ENCODE measurements at regions not wholly inside any gene's neighbourhood (a gene's known extent, or its start where the extent isn't known, plus 50 kb on each side); places are given as distances from the start of the nearest gene placed in this dataset.

DNA sequence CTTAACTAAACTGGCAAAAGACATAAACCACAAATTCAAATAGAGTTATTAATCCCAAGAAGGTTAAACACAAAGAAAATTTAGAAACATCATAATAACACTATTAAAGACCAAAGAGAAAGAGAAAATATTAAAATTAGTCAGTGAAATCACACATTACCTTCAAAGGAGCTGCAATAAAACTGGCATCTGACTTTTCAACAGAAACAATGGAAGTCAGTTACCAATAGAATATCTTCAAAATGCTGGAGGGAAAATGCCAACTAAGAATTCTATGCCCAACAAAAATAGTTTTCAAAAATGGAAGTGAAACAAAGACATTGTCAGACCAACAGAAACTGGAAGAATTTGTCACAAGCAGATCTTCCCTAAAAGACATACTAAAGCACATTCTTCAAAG, 68.7 kb upstream of the RNF7 start:
- Mint-ChIP-seq H3K9me3 (peaks cover 12 to 21% of the 10 kb centered on the region in 2 donors), H3K4me1 (no peaks in the 10 kb centered on the region), H3K27ac (no peak overlapping the region), H3K27me3 (peaks cover 13 to 18% of the 10 kb centered on the region in 2 donors), H3K4me3 (no peak overlapping the region), H3K36me3 (peaks cover 3 to 13% of the 10 kb centered on the region in 2 donors)
- ATAC-seq (replicated peaks) (no peak), DNase-seq (no peak)

- ATAC-seq (replicated peaks) (no peak), DNase-seq (no peak)
- H3K36me3 Mint-ChIP-seq, result peaks cover 0 to 1% of the 10 kb centered on the region in 2 donors
- no peak overlapping the region for H3K4me3 Mint-ChIP-seq
- peaks cover 0 to 3% of the 10 kb centered on the region in 2 donors for H3K27me3 Mint-ChIP-seq
- H3K27ac Mint-ChIP-seq, result no peak overlapping the region
- H3K4me1 Mint-ChIP-seq, result peaks cover 7 to 13% of the 10 kb centered on the region in 2 donors
- H3K9me3 Mint-ChIP-seq, result peaks cover 0 to 4% of the 10 kb centered on the region in 2 donors
These were observed 60.4 kb upstream of the RNF7 start for GRCh38 chr3:141677701-141678100.

DNA sequence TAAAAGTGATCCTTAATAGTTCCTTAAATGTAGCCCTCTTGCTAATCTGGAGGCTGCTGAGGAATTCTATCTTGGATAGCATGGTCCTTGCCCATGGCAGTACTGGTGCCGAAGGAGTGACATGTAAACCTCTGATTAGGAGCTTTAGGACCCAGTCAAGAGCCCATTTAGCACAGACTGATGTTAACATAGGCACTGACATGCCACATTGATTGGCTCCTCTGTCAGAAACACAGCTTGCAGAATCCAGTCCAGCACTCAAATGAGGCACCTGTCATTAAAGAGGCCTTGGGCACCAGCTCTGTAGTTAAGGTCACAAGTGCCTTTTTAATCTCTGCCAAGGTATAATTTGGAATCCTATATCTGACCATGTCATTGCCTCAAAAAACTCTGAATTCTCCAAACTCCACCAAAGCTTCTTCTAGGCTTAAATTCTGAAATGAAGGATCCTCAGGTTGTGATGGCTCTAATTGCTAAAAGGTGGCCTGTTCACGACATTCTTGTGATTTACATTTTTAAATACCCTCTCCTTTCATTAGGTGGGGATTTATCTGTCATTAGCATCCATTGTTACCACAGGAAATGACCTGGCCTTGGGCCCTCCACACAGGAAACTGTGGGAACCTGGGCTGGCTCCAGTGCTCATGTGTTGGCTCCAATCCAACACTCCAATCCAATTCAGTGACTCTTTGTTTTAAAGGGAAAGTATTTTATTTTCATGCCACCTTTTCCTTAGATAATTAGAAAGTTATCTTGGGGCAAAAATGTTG, 57.3 kb upstream of the RNF7 start:
- no peaks in the 10 kb centered on the region for H3K27me3 Mint-ChIP-seq
- H3K27ac Mint-ChIP-seq, result no peak overlapping the region
- peaks cover 7 to 13% of the 10 kb centered on the region in 2 donors for H3K4me1 Mint-ChIP-seq
- no peak for ATAC-seq (replicated peaks)
- H3K36me3 Mint-ChIP-seq, result peaks cover 0 to 1% of the 10 kb centered on the region in 2 donors
- DNase-seq, result no peak
- H3K4me3 Mint-ChIP-seq, result no peak overlapping the region
- H3K9me3 Mint-ChIP-seq, result peaks cover 0 to 4% of the 10 kb centered on the region in 2 donors

DNA sequence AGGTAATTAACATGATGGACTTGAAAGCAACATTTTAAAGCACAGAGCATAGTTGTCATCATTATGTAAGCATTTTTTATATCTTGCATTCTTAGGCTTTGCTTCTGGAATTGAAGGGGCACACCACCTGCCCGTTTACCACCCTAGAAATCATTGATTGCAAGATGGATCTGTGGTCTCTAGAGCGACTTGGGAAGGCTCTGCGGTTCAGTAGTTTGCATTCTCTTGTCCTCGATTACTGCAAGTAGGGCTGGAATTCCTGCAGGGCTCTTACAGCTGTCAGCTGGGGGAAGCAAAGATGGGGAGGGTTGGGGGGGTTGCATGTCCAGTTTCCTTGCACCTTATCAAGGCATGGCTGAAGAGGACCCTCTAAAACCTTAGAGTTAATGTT, 56.7 kb upstream of the RNF7 start:
- peaks cover 0 to 1% of the 10 kb centered on the region in 2 donors for H3K36me3 Mint-ChIP-seq
- peaks cover 10 to 19% of the 10 kb centered on the region in 2 donors for H3K4me1 Mint-ChIP-seq
- H3K27me3 Mint-ChIP-seq, result no peaks in the 10 kb centered on the region
- H3K4me3 Mint-ChIP-seq, result no peak overlapping the region
- ATAC-seq (replicated peaks) (no peak), DNase-seq (no peak)
- H3K9me3 Mint-ChIP-seq, result peaks cover 0 to 4% of the 10 kb centered on the region in 2 donors
- H3K27ac Mint-ChIP-seq, result no peak overlapping the region

- DNase-seq, result no peak
These were observed 56.1 kb upstream of the RNF7 start for GRCh38 chr3:141682007-141682406.

DNA sequence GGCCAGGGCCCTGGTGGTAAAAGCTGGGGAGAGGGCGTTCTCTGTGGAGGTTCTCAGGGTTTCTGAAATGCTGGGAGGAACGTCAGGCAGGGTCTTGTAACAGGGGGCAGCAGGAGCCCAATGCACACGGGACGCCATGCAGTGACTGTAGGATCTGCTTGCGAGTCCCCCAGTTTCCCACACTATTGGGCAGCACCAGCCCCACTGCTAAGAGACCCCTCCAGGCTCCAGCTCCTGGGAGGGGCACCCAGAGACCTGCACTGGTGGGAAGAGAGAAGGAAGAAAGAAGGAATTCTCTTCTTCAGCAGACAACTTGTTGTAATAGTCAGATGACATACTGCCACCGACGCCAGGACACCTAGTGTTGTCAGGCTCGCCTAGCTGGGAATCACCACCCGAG, 55.2 kb upstream of the RNF7 start:
- H3K4me3 Mint-ChIP-seq, result no peak overlapping the region
- DNase-seq, result no peak
- no peak overlapping the region for H3K27ac Mint-ChIP-seq
- peaks cover 0 to 4% of the 10 kb centered on the region in 2 donors for H3K9me3 Mint-ChIP-seq
- no peak for ATAC-seq (replicated peaks)
- no peaks in the 10 kb centered on the region for H3K27me3 Mint-ChIP-seq
- H3K4me1 Mint-ChIP-seq, result peaks cover 14 to 26% of the 10 kb centered on the region in 2 donors
- peaks cover 0 to 1% of the 10 kb centered on the region in 2 donors for H3K36me3 Mint-ChIP-seq

More at GRCh38 chr3:141682007-141682406, 56.1 kb upstream of the RNF7 start:
- Mint-ChIP-seq H3K4me1 (peaks cover 14 to 25% of the 10 kb centered on the region in 2 donors), H3K9me3 (peaks cover 0 to 4% of the 10 kb centered on the region in 2 donors), H3K27ac (no peak overlapping the region), H3K36me3 (peaks cover 0 to 1% of the 10 kb centered on the region in 2 donors), H3K27me3 (no peaks in the 10 kb centered on the region), H3K4me3 (no peak overlapping the region)
- ATAC-seq (replicated peaks), result no peak

- Mint-ChIP-seq H3K9me3 (peaks cover 0 to 2% of the 10 kb centered on the region in 2 donors), H3K27me3 (no peaks in the 10 kb centered on the region)
- ATAC-seq (replicated peaks), result no peak
These were observed 53.3 kb upstream of the RNF7 start for GRCh38 chr3:141684758-141685157.

GRCh38 chr3:141686466-141687291, 51.4 kb upstream of the RNF7 start:
- DNase-seq, result no peak
- Mint-ChIP-seq H3K4me3 (peak overlapping the region; percentile 83), H3K4me1 (peaks cover 13 to 30% of the 10 kb centered on the region in 2 donors), H3K9me3 (no peaks in the 10 kb centered on the region), H3K27ac (peak overlapping the region; percentile 73), H3K27me3 (no peaks in the 10 kb centered on the region), H3K36me3 (peaks cover 0 to 1% of the 10 kb centered on the region in 2 donors)
- ATAC-seq (replicated peaks), result peak in 1 of 2 donors; percentile 23

More at GRCh38 chr3:141684758-141685157, 53.3 kb upstream of the RNF7 start:
- Mint-ChIP-seq H3K4me1 (peaks cover 13 to 22% of the 10 kb centered on the region in 2 donors), H3K27ac (no peak overlapping the region), H3K36me3 (peaks cover 0 to 1% of the 10 kb centered on the region in 2 donors), H3K4me3 (no peak overlapping the region)
- DNase-seq, result no peak

Measured in stimulated activated naive B cell treated with anti-CD40 and anti-IgM and Interleukin-4, amounts not matched to agents 10 μg/mL and 1 μg/mL and 100 μg/mL, for 72 hours (primary cell).